Thoracic aorta (tissue), 2 donors: ENCODE measurements at regions not wholly inside any gene's neighbourhood (a gene's known extent, or its start where the extent isn't known, plus 50 kb on each side); places are given as distances from the start of the nearest gene placed in this dataset.

ENCODE experiments used
- ATAC-seq: fragments of 150-250 bp; one replicate; pipeline ENCODE4 v1.8.0; 2017; ENCODE audit warnings: low read depth; ENCODE audit not compliant: insufficient number of reproducible peaks, low FRiP score
- DNase-seq: peaks from one replicate; pipeline ENCODE4 v3.0.0-alpha.2; 2020; ENCODE audit warnings: low spot score
- H3K27ac ChIP-seq, 2 donors: fragments of 200-600 bp; sonication (generic); 1 replicate in 1 of 2; 2 replicates in 1 of 2; pipeline ENCODE4 v1.5.1; 2016; ENCODE audit warnings: mild to moderate bottlenecking in 2 of 2, moderate library complexity in 2 of 2
- H3K27me3 ChIP-seq: fragments of 200-600 bp; sonication (generic); replicated peaks from 2 replicates; pipeline ENCODE4 v1.6.0; 2016; ENCODE audit warnings: mild to moderate bottlenecking; ENCODE audit not compliant: insufficient read depth
- H3K36me3 ChIP-seq: fragments of 200-600 bp; sonication (generic); one replicate; pipeline ENCODE4 v1.5.1; 2016
- H3K4me1 ChIP-seq, 2 donors: fragments of 200-600 bp; sonication (generic); 1 replicate in 1 of 2; 2 replicates in 1 of 2; pipeline versions ENCODE4 v1.5.1 to v1.6.0; 2016; ENCODE audit warnings: low read depth in 2 of 2, mild to moderate bottlenecking in 1 of 2; ENCODE audit not compliant: control insufficient read depth in 1 of 2
- H3K4me3 ChIP-seq: fragments of 200-600 bp; sonication (generic); 2 replicates; pipeline ENCODE4 v1.5.1; 2016; ENCODE audit warnings: mild to moderate bottlenecking
- H3K9me3 ChIP-seq: fragments of 200-600 bp; sonication (generic); 2 replicates; pipeline ENCODE4 v1.5.1; 2016
- TF ChIP-seq, protein P1 (sequence below): fragments of 200-600 bp; sonication (generic); IDR thresholded peaks from one replicate; pipeline ENCODE4 v1.5.1; 2019; ENCODE audit warnings: antibody characterized with exemption

DNA sequence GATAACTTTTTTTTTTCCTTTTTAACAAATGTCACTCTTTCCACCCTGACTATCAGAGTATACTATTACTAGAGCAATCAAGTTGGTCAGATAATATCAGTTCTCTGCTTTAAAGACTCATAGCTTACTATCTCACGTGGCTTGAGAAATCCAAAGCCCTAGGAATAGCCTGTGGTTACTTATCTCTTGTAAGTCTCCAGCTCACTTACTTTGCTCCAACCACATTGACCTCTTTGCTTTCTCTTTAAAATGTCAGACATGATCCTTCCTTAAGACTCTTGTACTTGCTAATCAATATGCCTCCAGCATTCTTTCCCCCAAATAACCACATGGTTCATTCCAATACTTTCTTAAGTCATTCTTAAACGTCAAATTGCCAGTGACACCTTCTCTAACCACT, 1292.2 kb downstream of the REEP3 start:
- no peak overlapping the region for H3K27ac ChIP-seq
- no peaks in the 10 kb centered on the region for H3K9me3 ChIP-seq
- DNase-seq = no peak
- no peaks in the 10 kb centered on the region for H3K36me3 ChIP-seq
- H3K4me3 ChIP-seq = no peak overlapping the region
- no peak for ATAC-seq
- H3K27me3 ChIP-seq = no peaks in the 10 kb centered on the region
- no peaks in the 10 kb centered on the region for H3K4me1 ChIP-seq
- TF ChIP-seq, protein P1, sequence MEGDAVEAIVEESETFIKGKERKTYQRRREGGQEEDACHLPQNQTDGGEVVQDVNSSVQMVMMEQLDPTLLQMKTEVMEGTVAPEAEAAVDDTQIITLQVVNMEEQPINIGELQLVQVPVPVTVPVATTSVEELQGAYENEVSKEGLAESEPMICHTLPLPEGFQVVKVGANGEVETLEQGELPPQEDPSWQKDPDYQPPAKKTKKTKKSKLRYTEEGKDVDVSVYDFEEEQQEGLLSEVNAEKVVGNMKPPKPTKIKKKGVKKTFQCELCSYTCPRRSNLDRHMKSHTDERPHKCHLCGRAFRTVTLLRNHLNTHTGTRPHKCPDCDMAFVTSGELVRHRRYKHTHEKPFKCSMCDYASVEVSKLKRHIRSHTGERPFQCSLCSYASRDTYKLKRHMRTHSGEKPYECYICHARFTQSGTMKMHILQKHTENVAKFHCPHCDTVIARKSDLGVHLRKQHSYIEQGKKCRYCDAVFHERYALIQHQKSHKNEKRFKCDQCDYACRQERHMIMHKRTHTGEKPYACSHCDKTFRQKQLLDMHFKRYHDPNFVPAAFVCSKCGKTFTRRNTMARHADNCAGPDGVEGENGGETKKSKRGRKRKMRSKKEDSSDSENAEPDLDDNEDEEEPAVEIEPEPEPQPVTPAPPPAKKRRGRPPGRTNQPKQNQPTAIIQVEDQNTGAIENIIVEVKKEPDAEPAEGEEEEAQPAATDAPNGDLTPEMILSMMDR = no peak

DNA sequence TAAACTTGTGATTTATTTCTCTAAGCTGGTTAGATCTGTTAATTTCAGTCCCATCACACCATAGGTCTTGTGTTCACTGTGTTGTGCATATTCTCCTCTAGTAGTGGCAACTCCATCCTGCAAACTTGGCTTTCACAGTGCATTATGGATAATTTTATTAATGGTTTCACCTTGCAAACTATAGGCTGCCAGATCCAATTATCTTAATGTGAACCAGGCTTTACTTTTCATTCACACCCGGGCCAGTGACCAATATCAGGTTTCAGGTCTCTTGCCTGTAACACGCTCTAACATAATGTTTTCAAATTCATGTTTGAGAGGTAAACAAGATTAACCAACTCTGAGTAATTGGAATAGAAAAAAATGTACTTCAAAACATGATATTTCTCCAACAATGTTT, 1293.0 kb downstream of the REEP3 start:
- Histone ChIP-seq H3K27ac (no peak overlapping the region), H3K4me3 (no peak overlapping the region), H3K4me1 (no peaks in the 10 kb centered on the region), H3K36me3 (no peaks in the 10 kb centered on the region), H3K9me3 (no peaks in the 10 kb centered on the region), H3K27me3 (no peaks in the 10 kb centered on the region)
- DNase-seq (no peak), ATAC-seq (no peak)
- TF ChIP-seq, protein P1 = no peak

DNA sequence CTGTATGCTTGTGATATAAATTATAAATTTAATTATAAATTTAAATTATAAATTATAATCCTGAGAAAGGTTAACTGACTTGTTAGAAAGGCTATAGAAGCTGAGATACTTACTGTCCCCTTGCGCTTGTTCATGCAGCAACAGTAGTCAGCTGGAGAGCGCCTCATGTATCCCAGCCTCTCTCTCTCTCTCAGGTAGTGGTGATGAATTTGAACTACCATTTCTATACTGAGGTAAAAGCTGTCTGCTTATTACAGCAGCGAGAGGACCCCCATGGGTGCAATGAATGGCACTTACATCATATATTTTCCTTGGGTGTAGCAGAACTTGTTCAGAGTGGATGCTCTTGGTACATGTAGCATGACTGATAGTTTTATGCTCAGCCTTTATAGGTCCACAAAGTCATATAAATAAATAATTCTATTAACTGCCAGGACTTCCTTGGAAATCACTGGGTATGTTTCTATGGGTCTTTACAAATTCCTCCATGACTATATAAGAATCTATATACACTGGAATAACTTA, 1308.7 kb downstream of the REEP3 start:
- H3K4me1 ChIP-seq = no peaks in the 10 kb centered on the region
- H3K4me3 ChIP-seq = no peak overlapping the region
- no peaks in the 10 kb centered on the region for H3K27me3 ChIP-seq
- no peak overlapping the region for H3K27ac ChIP-seq
- H3K36me3 ChIP-seq = no peaks in the 10 kb centered on the region
- H3K9me3 ChIP-seq = no peaks in the 10 kb centered on the region
- ATAC-seq (no peak), DNase-seq (no peak)
- TF ChIP-seq, protein P1 = no peak

DNA sequence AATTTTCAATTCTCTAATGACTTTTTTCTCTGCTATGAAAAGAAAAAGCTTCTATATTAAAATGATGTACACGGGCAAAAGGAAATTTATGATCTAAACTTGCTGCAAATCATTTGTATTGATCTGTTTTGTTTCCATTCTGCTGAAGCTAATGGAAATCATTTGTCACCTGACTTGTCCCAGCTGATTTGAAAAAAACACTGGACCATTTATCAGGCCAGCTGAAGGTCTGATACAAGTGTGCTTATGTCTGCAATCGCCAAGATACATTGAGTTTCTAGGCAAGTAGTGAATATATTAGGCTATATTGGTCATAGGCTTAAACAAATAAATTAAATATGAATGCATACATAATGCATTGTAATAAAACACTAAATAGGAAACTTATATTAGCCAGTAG, 1309.7 kb downstream of the REEP3 start:
- Histone ChIP-seq H3K9me3 (no peaks in the 10 kb centered on the region), H3K36me3 (no peaks in the 10 kb centered on the region), H3K27ac (no peak overlapping the region), H3K4me3 (no peak overlapping the region), H3K4me1 (no peaks in the 10 kb centered on the region), H3K27me3 (no peaks in the 10 kb centered on the region)
- TF ChIP-seq, protein P1 = no peak
- ATAC-seq (no peak), DNase-seq (no peak)

DNA sequence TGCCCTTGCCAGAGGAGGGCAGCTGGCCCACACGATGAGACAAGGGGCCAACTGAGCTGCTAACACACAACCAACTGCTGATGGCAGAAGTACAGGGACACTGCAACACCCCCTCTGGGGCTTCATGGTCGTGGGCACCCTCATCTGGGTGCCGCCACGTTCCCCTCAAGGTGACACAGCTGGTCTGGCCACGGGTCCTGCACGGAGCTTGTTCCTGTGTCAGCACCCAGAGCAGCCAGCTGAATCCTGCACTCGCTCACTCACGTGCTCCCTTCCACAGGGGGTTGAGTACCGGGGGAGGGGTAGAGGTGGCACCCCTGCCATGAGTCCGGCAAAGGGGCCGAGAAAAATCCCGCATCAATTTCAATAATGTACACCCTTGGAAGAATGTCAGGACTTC, 1319.1 kb downstream of the REEP3 start:
- no peaks in the 10 kb centered on the region for H3K9me3 ChIP-seq
- no peaks in the 10 kb centered on the region for H3K27me3 ChIP-seq
- H3K27ac ChIP-seq = no peak overlapping the region
- no peaks in the 10 kb centered on the region for H3K4me1 ChIP-seq
- ATAC-seq = no peak
- DNase-seq = no peak
- H3K36me3 ChIP-seq = no peaks in the 10 kb centered on the region
- no peak overlapping the region for H3K4me3 ChIP-seq
- TF ChIP-seq, protein P1 = no peak
